Left lung (tissue), 4 donors: ENCODE measurements at regions not wholly inside any gene's neighbourhood (a gene's known extent, or its start where the extent isn't known, plus 50 kb on each side); places are given as distances from the start of the nearest gene placed in this dataset.

Experiments used
- ATAC-seq: fragments of 200-7000 bp; cut with Tn5 transposase; one replicate; pipeline ENCODE4 v1.9.1; 2020; ENCODE audit warnings: moderate library complexity
- DNase-seq, 4 donors: peaks; one replicate each; pipeline ENCODE4 v3.0.0-alpha.2; 2013 to 2020
- H3K27ac ChIP-seq, 2 donors: fragments of 200-600 bp; sonication (generic) in 1 of 2; one replicate each; pipeline versions ENCODE4 v1.5.0 to v1.8.0; 2020 to 2021
- H3K27me3 ChIP-seq, 2 donors: fragments of 200-600 bp; sonication (generic) in 1 of 2; one replicate each; pipeline versions ENCODE4 v1.5.0 to v1.8.0; 2020 to 2021
- H3K36me3 ChIP-seq, 2 donors: fragments of 200-600 bp; sonication (generic) in 1 of 2; one replicate each; pipeline versions ENCODE4 v1.5.0 to v1.8.0; 2020 to 2021
- H3K4me1 ChIP-seq, 2 donors: fragments of 200-600 bp; one replicate each; pipeline ENCODE4 v1.8.0; 2021
- H3K4me3 ChIP-seq, 2 donors: fragments of 200-600 bp; sonication (generic) in 1 of 2; one replicate each; pipeline versions ENCODE4 v1.5.0 to v1.8.0; 2020 to 2021; ENCODE audit warnings: mild to moderate bottlenecking in 1 of 2
- H3K9me3 ChIP-seq, 2 donors: fragments of 200-600 bp; sonication (generic) in 1 of 2; one replicate each; pipeline versions ENCODE4 v1.5.0 to v1.8.0; 2020 to 2021
- intact Hi-C, 2 donors: fragments of 100-400 bp; cut with DNase I; formaldehyde crosslinking; loops; one replicate each; pipeline versions ENCODE4 v1.11.2 to v1.14.2; 2022
- TF ChIP-seq, protein P1 (sequence below), 2 donors: fragments of 200-600 bp; sonication (generic) in 1 of 2; IDR thresholded peaks; one replicate each; pipeline versions ENCODE4 v1.5.0 to v1.8.0; 2021; ENCODE audit warnings: antibody characterized with exemption in 2 of 2
- donor health status: DM: no; HTN: yes; CAD: no.
- donor health status: DM: no; HTN: no; CAD: no.

DNA sequence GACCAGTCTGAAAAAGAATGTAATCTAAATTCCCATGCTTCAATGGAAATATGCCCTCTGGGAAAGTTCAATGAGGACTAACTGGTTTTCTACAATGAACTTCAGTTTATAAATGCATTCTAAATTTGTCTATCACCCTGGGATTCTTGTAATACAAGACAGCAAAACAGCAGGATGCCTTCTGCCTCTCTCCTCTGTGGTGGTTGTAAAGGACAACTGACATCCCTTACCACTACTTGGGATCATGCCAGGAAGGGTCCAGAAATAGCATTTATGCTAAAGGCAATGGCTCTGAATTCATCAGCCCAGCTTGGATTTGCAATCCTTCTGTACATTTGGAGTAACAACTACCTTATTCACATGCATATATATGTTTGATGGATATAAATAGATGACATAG lies 97.3 kb upstream of the ADAMTS16 start:
- H3K9me3 ChIP-seq: no peaks in the 10 kb centered on the region
- no peaks in the 10 kb centered on the region for H3K4me1 ChIP-seq
- DNase-seq (no peak), ATAC-seq (no peak)
- H3K27ac ChIP-seq: no peak overlapping the region
- intact Hi-C loops: no loop called here
- TF ChIP-seq, protein P1, sequence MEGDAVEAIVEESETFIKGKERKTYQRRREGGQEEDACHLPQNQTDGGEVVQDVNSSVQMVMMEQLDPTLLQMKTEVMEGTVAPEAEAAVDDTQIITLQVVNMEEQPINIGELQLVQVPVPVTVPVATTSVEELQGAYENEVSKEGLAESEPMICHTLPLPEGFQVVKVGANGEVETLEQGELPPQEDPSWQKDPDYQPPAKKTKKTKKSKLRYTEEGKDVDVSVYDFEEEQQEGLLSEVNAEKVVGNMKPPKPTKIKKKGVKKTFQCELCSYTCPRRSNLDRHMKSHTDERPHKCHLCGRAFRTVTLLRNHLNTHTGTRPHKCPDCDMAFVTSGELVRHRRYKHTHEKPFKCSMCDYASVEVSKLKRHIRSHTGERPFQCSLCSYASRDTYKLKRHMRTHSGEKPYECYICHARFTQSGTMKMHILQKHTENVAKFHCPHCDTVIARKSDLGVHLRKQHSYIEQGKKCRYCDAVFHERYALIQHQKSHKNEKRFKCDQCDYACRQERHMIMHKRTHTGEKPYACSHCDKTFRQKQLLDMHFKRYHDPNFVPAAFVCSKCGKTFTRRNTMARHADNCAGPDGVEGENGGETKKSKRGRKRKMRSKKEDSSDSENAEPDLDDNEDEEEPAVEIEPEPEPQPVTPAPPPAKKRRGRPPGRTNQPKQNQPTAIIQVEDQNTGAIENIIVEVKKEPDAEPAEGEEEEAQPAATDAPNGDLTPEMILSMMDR (IDR thresholded peaks at IDR 0.05): no peak
- no peak overlapping the region for H3K4me3 ChIP-seq
- H3K36me3 ChIP-seq: no peaks in the 10 kb centered on the region
- H3K27me3 ChIP-seq: no peaks in the 10 kb centered on the region

DNA sequence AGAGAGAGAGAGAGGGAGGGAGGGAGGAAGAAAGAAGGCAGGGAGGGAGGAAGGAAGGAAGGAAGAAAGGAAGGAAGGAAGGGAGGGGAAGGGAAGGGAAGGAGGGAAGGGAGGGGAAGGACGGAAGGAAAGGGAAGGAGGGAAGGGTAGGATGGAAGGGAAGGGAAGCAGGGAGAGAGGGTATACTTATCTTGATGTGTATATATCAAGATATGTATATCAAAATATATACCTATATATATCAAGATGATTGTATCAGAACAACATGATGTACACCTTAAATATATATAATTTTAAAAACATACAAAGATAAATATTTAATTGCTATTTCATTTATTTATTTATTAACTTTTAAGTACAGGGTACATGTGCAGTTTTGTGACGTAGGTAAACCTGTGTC lies 96.8 kb upstream of the ADAMTS16 start:
- H3K27me3 ChIP-seq: no peaks in the 10 kb centered on the region
- H3K4me3 ChIP-seq: no peak overlapping the region
- DNase-seq (no peak), ATAC-seq (no peak)
- TF ChIP-seq, protein P1 (IDR thresholded peaks at IDR 0.05): no peak
- no peak overlapping the region for H3K27ac ChIP-seq
- H3K4me1 ChIP-seq: no peaks in the 10 kb centered on the region
- intact Hi-C loops: no loop called here
- H3K9me3 ChIP-seq: no peaks in the 10 kb centered on the region
- no peaks in the 10 kb centered on the region for H3K36me3 ChIP-seq

DNA sequence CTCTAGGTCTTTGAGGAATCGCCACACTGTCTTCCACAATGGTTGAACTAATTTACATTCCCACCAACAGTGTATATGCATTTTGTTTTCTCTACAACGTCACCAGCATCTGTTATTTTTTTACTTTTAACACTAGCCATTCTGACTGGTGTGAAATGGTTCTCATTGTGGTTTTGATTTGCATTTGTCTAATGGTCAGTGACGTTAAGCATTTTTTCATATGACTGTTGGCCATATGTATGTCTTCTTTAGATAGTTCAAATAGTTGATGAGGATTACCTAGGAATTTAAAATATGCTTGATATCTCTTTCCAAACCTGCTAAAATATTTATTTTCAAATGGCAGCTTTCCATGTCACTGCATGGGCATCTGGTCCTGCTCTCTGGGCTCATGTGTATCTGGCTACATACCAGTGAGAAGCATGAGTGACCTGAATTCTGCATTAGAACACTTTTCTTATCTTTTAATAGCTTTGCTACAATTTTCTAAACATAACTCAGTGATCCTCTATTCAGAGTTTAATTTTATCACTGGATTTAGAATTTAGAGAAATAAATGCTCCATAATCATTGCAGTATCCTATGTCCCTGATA lies 95.8 kb upstream of the ADAMTS16 start:
- no peak for DNase-seq
- Histone ChIP-seq H3K36me3 (no peaks in the 10 kb centered on the region), H3K4me1 (no peaks in the 10 kb centered on the region), H3K27ac (no peak overlapping the region), H3K9me3 (no peaks in the 10 kb centered on the region), H3K4me3 (no peak overlapping the region), H3K27me3 (no peaks in the 10 kb centered on the region)
- TF ChIP-seq, protein P1 (IDR thresholded peaks at IDR 0.05): no peak
- intact Hi-C loops: no loop called here
- ATAC-seq: no peak

DNA sequence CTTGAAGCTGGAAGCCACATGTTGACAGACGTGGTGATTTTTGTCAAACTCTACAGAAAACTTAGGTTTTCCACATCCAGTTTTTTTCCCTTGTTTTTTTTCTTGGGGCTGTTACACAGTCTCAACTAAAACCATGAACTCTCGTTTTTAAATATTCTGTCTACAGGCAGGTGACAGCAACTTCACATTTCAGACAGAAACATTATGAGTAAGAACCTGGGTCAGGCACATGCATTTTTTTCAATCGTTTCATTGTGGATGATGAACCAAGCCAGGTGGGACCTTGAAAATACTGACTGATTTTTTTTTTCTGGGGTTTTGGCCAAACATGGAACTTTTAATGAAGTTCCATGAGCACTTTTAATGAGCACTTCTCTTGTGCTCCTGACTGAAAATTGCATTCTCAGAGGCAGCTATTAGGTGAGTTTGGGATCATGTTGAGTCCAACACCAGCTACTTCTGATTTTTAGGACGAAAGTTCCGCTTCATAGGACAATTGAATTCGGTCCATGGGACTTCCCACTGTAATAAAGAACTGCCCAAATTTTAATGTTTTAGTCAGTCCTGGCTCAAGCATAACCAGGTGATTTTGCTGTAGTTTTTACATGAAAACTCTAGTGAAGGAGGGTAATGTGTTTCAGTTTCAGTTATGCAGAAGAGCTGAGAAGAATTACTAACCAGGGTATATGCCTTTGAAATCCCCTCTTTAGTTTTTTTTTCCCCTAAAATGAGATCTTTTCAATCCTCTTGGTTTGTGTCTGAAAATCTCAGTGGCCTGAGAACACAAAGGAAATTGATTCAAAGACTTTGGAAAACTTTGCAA lies 93.2 kb upstream of the ADAMTS16 start:
- ATAC-seq (no peak), DNase-seq (no peak)
- Histone ChIP-seq H3K36me3 (no peaks in the 10 kb centered on the region), H3K4me3 (no peak overlapping the region), H3K27ac (no peak overlapping the region), H3K4me1 (no peaks in the 10 kb centered on the region), H3K9me3 (no peaks in the 10 kb centered on the region), H3K27me3 (no peaks in the 10 kb centered on the region)
- TF ChIP-seq, protein P1 (IDR thresholded peaks at IDR 0.05): no peak
- intact Hi-C loops: no loop called here

DNA sequence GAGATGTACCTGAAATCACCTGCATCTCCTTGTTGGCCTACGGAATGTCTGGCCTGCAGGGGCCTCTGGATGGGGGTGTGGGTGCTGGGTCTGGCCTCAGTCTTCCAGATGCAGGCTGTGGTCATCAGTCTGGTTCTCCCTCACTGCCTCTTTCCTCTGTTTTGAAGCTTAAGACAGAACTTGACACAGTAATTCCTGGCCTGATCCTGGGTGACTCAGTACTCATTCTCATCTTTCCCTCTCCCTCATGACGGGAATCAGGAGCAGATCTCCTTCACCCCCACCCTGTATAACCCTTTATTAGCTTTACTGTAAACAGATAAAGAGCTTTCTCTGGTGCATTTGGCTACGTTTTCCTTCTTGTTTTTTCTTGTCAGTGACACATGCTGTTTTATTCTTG lies 89.3 kb upstream of the ADAMTS16 start:
- ATAC-seq (no peak), DNase-seq (no peak)
- Histone ChIP-seq H3K27me3 (no peaks in the 10 kb centered on the region), H3K9me3 (no peaks in the 10 kb centered on the region), H3K4me1 (no peaks in the 10 kb centered on the region), H3K27ac (no peak overlapping the region), H3K36me3 (no peaks in the 10 kb centered on the region), H3K4me3 (no peak overlapping the region)
- intact Hi-C loops: no loop called here
- TF ChIP-seq, protein P1 (IDR thresholded peaks at IDR 0.05): no peak
